H9 (cell line): ENCODE measurements at regions not wholly inside any gene's neighbourhood (a gene's known extent, or its start where the extent isn't known, plus 50 kb on each side); places are given as distances from the start of the nearest gene placed in this dataset.

Experiments
- DNase-seq: peaks from one replicate; pipeline ENCODE4 v3.0.0-alpha.2; 2017
- H2AFZ ChIP-seq: one replicate; pipeline ENCODE4 v1.6.1; 2013; ENCODE audit warnings: mild to moderate bottlenecking, low read length, control low read depth, moderate library complexity
- H2AK5ac ChIP-seq: 2 replicates; pipeline ENCODE4 v1.6.1; 2013; ENCODE audit warnings: low read length, control low read depth, mixed read lengths; ENCODE audit not compliant: insufficient read length
- H2BK120ac ChIP-seq: one replicate; pipeline ENCODE4 v1.6.1; 2013; ENCODE audit warnings: low read depth, mild to moderate bottlenecking, low read length, control low read depth, inconsistent platforms; ENCODE audit not compliant: poor library complexity, severe bottlenecking
- H2BK12ac ChIP-seq: 2 replicates; pipeline ENCODE4 v1.6.1; 2013; ENCODE audit warnings: low read length, control low read depth, mixed read lengths, low read depth; ENCODE audit not compliant: insufficient read length
- H2BK15ac ChIP-seq: 2 replicates; pipeline ENCODE4 v1.6.1; 2013; ENCODE audit warnings: low read depth, low read length, control low read depth
- H2BK20ac ChIP-seq: one replicate; pipeline ENCODE4 v1.6.1; 2013; ENCODE audit warnings: low read depth, mild to moderate bottlenecking, low read length, control low read depth, inconsistent platforms; ENCODE audit not compliant: poor library complexity, severe bottlenecking
- H2BK5ac ChIP-seq: 2 replicates; pipeline ENCODE4 v1.6.1; 2013; ENCODE audit warnings: low read length, control low read depth, mixed read lengths; ENCODE audit not compliant: insufficient read length
- H3K14ac ChIP-seq: 2 replicates; pipeline ENCODE4 v1.6.1; 2013; ENCODE audit warnings: low read length, control low read depth; ENCODE audit not compliant: insufficient read depth
- H3K18ac ChIP-seq: 2 replicates; pipeline ENCODE4 v1.6.1; 2013; ENCODE audit warnings: low read depth, mild to moderate bottlenecking, mixed read lengths, low read length, control low read depth; ENCODE audit not compliant: insufficient read length
- H3K23ac ChIP-seq: 2 replicates; pipeline ENCODE4 v1.6.1; 2013; ENCODE audit warnings: low read length, control low read depth, mixed read lengths, low read depth; ENCODE audit not compliant: insufficient read length
- H3K23me2 ChIP-seq: 2 replicates; pipeline ENCODE4 v1.6.1; 2013; ENCODE audit warnings: low read depth, mild to moderate bottlenecking, mixed read lengths, low read length, control low read depth; ENCODE audit not compliant: insufficient read length, poor library complexity, severe bottlenecking
- H3K27ac ChIP-seq: 2 replicates; pipeline ENCODE4 v1.5.1; 2013; ENCODE audit warnings: low read length, control low read depth, mixed read lengths, low read depth; ENCODE audit not compliant: insufficient read length
- H3K27me3 ChIP-seq: 2 replicates; pipeline ENCODE4 v1.6.1; 2013; ENCODE audit warnings: low read length, control low read depth, inconsistent platforms; ENCODE audit not compliant: insufficient read depth
- H3K4ac ChIP-seq: 2 replicates; pipeline ENCODE4 v1.6.1; 2013; ENCODE audit warnings: low read depth, mild to moderate bottlenecking, control low read depth, inconsistent platforms, low read length, moderate library complexity
- H3K4me1 ChIP-seq: 2 replicates; pipeline ENCODE4 v1.6.1; 2013; ENCODE audit warnings: low read length, control low read depth, inconsistent platforms; ENCODE audit not compliant: insufficient read depth
- H3K4me2 ChIP-seq: 2 replicates; pipeline ENCODE4 v1.6.1; 2013; ENCODE audit warnings: low read length, control low read depth, mixed read lengths; ENCODE audit not compliant: insufficient read length, insufficient read depth
- H3K56ac ChIP-seq: 2 replicates; pipeline ENCODE4 v1.6.1; 2013; ENCODE audit warnings: low read depth, mild to moderate bottlenecking, mixed read lengths, low read length, control low read depth; ENCODE audit not compliant: insufficient read length
- H3K79me1 ChIP-seq: 2 replicates; pipeline ENCODE4 v1.6.1; 2013; ENCODE audit warnings: low read depth, mild to moderate bottlenecking, moderate library complexity, low read length, control low read depth, inconsistent platforms; ENCODE audit not compliant: insufficient read depth, poor library complexity, severe bottlenecking
- H3K79me2 ChIP-seq: 2 replicates; pipeline ENCODE4 v1.6.1; 2013; ENCODE audit warnings: low read length, control low read depth, inconsistent platforms; ENCODE audit not compliant: insufficient read depth
- H3K9ac ChIP-seq: 2 replicates; pipeline ENCODE4 v1.6.1; 2013; ENCODE audit warnings: low read length, control low read depth, mixed read lengths; ENCODE audit not compliant: insufficient read length; ENCODE audit errors: extremely low read depth
- H3K9me3 ChIP-seq: one replicate; pipeline ENCODE4 v1.6.1; 2013; ENCODE audit warnings: low read depth, low read length, inconsistent platforms; ENCODE audit not compliant: control insufficient read depth
- H3T11ph ChIP-seq: one replicate; pipeline ENCODE4 v1.6.1; 2013; ENCODE audit warnings: mild to moderate bottlenecking, low read length, control low read depth, inconsistent platforms
- H4K20me1 ChIP-seq: one replicate; pipeline ENCODE4 v1.6.1; 2013; ENCODE audit not compliant: control insufficient read depth, insufficient read length, insufficient read depth
- H4K5ac ChIP-seq: 2 replicates; pipeline ENCODE4 v1.6.1; 2013; ENCODE audit warnings: low read depth, mild to moderate bottlenecking, mixed read lengths, low read length, control low read depth; ENCODE audit not compliant: insufficient read length
- H4K8ac ChIP-seq: replicated peaks from 2 replicates; pipeline ENCODE4 v1.6.1; 2013; ENCODE audit warnings: low read length, control low read depth, mixed read lengths, low read depth; ENCODE audit not compliant: insufficient read length
- H4K91ac ChIP-seq: 2 replicates; pipeline ENCODE4 v1.6.1; 2013; ENCODE audit warnings: low read depth, mild to moderate bottlenecking, moderate library complexity, mixed read lengths, low read length, control low read depth; ENCODE audit not compliant: insufficient read length
- H3K27ac Mint-ChIP-seq, 3 experiments: 2 replicates in 2 of 3; 3 replicates in 1 of 3; pipeline ENCODE4 v1.8.0; 2020 to 2021; ENCODE audit warnings: mixed read lengths in 3 of 3, mild to moderate bottlenecking in 1 of 3, moderate library complexity in 1 of 3
- H3K27me3 Mint-ChIP-seq: 2 replicates; pipeline ENCODE4 v1.8.0; 2021; ENCODE audit warnings: low read depth, mild to moderate bottlenecking, moderate library complexity, mixed read lengths
- H3K36me3 Mint-ChIP-seq, 3 experiments: 2 replicates in 2 of 3; 3 replicates in 1 of 3; pipeline ENCODE4 v1.8.0; 2020 to 2021; ENCODE audit warnings: low read depth in 3 of 3, mixed read lengths in 3 of 3; ENCODE audit not compliant: insufficient read depth in 1 of 3
- H3K4me1 Mint-ChIP-seq, 2 experiments: 2 replicates each; pipeline ENCODE4 v1.8.0; 2020; ENCODE audit warnings: mixed read lengths in 2 of 2
- H3K4me3 Mint-ChIP-seq, 2 experiments: 2 replicates in 1 of 2; 3 replicates in 1 of 2; pipeline ENCODE4 v1.8.0; 2020 to 2021; ENCODE audit warnings: mild to moderate bottlenecking in 2 of 2, mixed read lengths in 2 of 2, moderate library complexity in 1 of 2
- H3K9me3 Mint-ChIP-seq, 2 experiments: 2 replicates in 1 of 2; 3 replicates in 1 of 2; pipeline ENCODE4 v1.8.0; 2020; ENCODE audit warnings: mild to moderate bottlenecking in 2 of 2, mixed read lengths in 2 of 2, moderate library complexity in 1 of 2
- WGBS: extraction: QIAGEN DNeasy Blood & Tissue Kit; methylation state at CpG from one replicate; pipeline ENCODE4 v1.1.7; 2013; ENCODE audit warnings: missing lambda C conversion rate, low lambda C conversion rate, mixed read lengths; ENCODE audit not compliant: insufficient read length; ENCODE audit errors: extremely low coverage; 5-methylcytosine and 5-hydroxymethylcytosine counted together
- TF ChIP-seq, protein P1 (sequence below): fragments of 200-600 bp; sonication (generic); conservative IDR thresholded peaks from 3 replicates; pipeline ENCODE4 v1.8.0; 2021; ENCODE audit warnings: antibody characterized with exemption, mild to moderate bottlenecking

DNA sequence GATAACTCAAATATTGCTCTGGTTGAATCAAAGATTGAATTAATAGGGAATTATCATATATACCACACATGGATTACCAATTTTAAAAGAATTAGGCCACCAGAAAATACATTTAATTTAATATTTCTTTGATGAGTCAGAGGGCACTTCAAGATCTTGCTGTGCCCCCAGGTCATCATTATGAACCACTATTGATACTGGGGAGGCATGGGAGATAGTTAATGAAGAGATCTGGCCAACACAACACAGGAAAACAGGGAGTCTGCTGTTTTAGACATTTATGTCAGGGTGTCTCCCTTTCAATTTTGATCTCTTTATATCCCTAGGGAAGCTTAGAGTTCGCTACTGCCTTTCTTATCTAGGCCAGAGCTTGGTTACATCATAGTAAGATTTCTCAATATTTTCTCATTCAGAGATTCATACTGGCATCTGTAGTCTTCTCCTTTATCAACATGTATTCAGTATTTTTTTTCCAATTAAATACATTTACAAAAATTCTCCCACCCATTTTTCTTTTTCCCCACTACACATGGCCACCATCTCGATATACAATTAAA is 158.3 kb upstream of the ZFHX3 start:
- H2BK15ac ChIP-seq = no peak overlapping the region
- no peaks in the 10 kb centered on the region for H3K79me2 ChIP-seq
- no peak overlapping the region for H2BK20ac ChIP-seq
- H3K14ac ChIP-seq = no peak overlapping the region
- Mint-ChIP-seq H3K4me1 (no peaks in the 10 kb centered on the region), H3K27me3 (peaks cover 4% of the 10 kb centered on the region), H3K27ac (no peak overlapping the region), H3K36me3 (peaks cover 0 to 4% (median 0%) of the 10 kb centered on the region in 3 experiments; a peak in 2 of 7 replicates), H3K9me3 (no peaks in the 10 kb centered on the region; a peak in 2 of 5 replicates), H3K4me3 (no peak overlapping the region)
- no peak overlapping the region for H3K23ac ChIP-seq
- no peaks in the 10 kb centered on the region for H3K9me3 ChIP-seq
- no peak overlapping the region for H3K18ac ChIP-seq
- H2AK5ac ChIP-seq = no peak overlapping the region
- H3K27me3 ChIP-seq = no peaks in the 10 kb centered on the region
- H3K4me2 ChIP-seq = no peak overlapping the region
- H3K27ac ChIP-seq = no peak overlapping the region
- H3K4ac ChIP-seq = no peak overlapping the region
- H2BK12ac ChIP-seq = no peak overlapping the region
- DNase-seq = no peak
- H4K91ac ChIP-seq = no peak overlapping the region
- no peak overlapping the region for H2BK5ac ChIP-seq
- H3T11ph ChIP-seq = no peak overlapping the region
- H3K23me2 ChIP-seq = no peaks in the 10 kb centered on the region
- H3K56ac ChIP-seq = no peak overlapping the region
- no peak overlapping the region for H2BK120ac ChIP-seq
- H4K5ac ChIP-seq = no peak overlapping the region
- H3K9ac ChIP-seq = no peak overlapping the region
- H2AFZ ChIP-seq = no peak overlapping the region
- no peak overlapping the region for H4K8ac ChIP-seq
- H3K4me1 ChIP-seq = no peaks in the 10 kb centered on the region
- TF ChIP-seq, protein P1, sequence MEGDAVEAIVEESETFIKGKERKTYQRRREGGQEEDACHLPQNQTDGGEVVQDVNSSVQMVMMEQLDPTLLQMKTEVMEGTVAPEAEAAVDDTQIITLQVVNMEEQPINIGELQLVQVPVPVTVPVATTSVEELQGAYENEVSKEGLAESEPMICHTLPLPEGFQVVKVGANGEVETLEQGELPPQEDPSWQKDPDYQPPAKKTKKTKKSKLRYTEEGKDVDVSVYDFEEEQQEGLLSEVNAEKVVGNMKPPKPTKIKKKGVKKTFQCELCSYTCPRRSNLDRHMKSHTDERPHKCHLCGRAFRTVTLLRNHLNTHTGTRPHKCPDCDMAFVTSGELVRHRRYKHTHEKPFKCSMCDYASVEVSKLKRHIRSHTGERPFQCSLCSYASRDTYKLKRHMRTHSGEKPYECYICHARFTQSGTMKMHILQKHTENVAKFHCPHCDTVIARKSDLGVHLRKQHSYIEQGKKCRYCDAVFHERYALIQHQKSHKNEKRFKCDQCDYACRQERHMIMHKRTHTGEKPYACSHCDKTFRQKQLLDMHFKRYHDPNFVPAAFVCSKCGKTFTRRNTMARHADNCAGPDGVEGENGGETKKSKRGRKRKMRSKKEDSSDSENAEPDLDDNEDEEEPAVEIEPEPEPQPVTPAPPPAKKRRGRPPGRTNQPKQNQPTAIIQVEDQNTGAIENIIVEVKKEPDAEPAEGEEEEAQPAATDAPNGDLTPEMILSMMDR = no peak
- 100% methylated on average over 1 of the region's 2 CpGs for WGBS
- H3K79me1 ChIP-seq = no peaks in the 10 kb centered on the region
- H4K20me1 ChIP-seq = no peaks in the 10 kb centered on the region
